RWPE2 (cell line): ENCODE measurements at regions not wholly inside any gene's neighbourhood (a gene's known extent, or its start where the extent isn't known, plus 50 kb on each side); places are given as distances from the start of the nearest gene placed in this dataset.

Experiments
- ATAC-seq: fragments of 200-7000 bp; cut with Tn5 transposase; 3 replicates; pipeline ENCODE4 v1.9.1; 2021; ENCODE audit warnings: low read depth
- DNase-seq: peaks from one replicate; pipeline ENCODE4 v3.0.0-alpha.2; 2020; ENCODE audit warnings: low spot score
- H3K27ac ChIP-seq: fragments of 450-650 bp; 2 replicates; pipeline ENCODE4 v1.5.1; 2017; ENCODE audit warnings: mild to moderate bottlenecking; ENCODE audit not compliant: poor library complexity, severe bottlenecking
- H3K27me3 ChIP-seq: fragments of 250-450 bp; sonication (Bioruptor Pico); 2 replicates; pipeline ENCODE4 v1.5.1; 2021; ENCODE audit warnings: mild to moderate bottlenecking, moderate library complexity; ENCODE audit not compliant: insufficient read depth, poor library complexity, severe bottlenecking
- H3K36me3 ChIP-seq: fragments of 250-450 bp; sonication (Bioruptor Pico); 2 replicates; pipeline ENCODE4 v1.5.1; 2020; ENCODE audit warnings: low read depth, mild to moderate bottlenecking, moderate library complexity
- H3K4me1 ChIP-seq: fragments of 250-450 bp; sonication (Bioruptor Pico); 2 replicates; pipeline ENCODE4 v1.5.1; 2021; ENCODE audit warnings: mild to moderate bottlenecking, moderate library complexity; ENCODE audit not compliant: insufficient read depth, poor library complexity, severe bottlenecking
- H3K4me3 ChIP-seq: fragments of 250-450 bp; sonication (Bioruptor Pico); 2 replicates; pipeline ENCODE4 v1.5.1; 2021; ENCODE audit warnings: mild to moderate bottlenecking, moderate library complexity; ENCODE audit not compliant: severe bottlenecking
- H3K9me3 ChIP-seq: fragments of 250-450 bp; sonication (Bioruptor Pico); 2 replicates; pipeline ENCODE4 v1.5.1; 2021; ENCODE audit warnings: mild to moderate bottlenecking, moderate library complexity; ENCODE audit not compliant: severe bottlenecking
- TF ChIP-seq, protein P1 (sequence below): fragments of 450-650 bp; IDR thresholded peaks from one replicate; pipeline ENCODE4 v1.5.1; 2017; ENCODE audit warnings: mild to moderate bottlenecking, moderate library complexity; ENCODE audit not compliant: poor library complexity, severe bottlenecking

DNA sequence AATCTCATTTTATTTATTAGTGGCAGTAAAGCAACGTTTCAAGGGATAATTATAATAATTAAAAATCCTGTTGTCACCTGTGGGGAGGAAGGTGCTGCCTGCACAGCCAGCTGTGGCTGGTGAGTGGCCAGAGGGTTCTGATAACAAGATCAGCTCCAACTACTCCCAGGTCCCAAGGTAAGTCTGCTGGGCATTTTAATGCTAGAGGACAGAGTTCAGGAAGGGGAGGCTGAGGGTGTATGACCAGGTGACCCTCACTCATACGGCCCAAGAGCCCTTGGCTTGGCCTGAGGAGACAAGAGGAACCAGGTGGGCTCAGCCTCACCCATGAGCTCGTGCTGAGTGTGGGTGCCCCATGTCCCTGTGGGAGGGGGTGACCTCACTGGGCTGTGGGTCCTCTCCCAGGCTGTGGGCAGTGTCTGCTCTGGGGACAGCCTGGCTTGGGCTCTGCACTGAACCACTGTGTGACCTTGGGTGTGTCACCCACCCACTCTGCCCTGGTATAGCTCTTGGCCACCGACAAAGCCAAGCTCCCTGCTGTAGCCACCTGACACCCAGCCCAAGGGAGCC lies 223.8 kb downstream of the PTPRU start:
- Histone ChIP-seq H3K4me1 (no peaks in the 10 kb centered on the region), H3K4me3 (no peak overlapping the region), H3K27ac (no peak overlapping the region), H3K27me3 (no peaks in the 10 kb centered on the region), H3K36me3 (no peaks in the 10 kb centered on the region), H3K9me3 (no peaks in the 10 kb centered on the region)
- TF ChIP-seq, protein P1, sequence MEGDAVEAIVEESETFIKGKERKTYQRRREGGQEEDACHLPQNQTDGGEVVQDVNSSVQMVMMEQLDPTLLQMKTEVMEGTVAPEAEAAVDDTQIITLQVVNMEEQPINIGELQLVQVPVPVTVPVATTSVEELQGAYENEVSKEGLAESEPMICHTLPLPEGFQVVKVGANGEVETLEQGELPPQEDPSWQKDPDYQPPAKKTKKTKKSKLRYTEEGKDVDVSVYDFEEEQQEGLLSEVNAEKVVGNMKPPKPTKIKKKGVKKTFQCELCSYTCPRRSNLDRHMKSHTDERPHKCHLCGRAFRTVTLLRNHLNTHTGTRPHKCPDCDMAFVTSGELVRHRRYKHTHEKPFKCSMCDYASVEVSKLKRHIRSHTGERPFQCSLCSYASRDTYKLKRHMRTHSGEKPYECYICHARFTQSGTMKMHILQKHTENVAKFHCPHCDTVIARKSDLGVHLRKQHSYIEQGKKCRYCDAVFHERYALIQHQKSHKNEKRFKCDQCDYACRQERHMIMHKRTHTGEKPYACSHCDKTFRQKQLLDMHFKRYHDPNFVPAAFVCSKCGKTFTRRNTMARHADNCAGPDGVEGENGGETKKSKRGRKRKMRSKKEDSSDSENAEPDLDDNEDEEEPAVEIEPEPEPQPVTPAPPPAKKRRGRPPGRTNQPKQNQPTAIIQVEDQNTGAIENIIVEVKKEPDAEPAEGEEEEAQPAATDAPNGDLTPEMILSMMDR = no peak
- no peak for ATAC-seq
- DNase-seq = no peak

DNA sequence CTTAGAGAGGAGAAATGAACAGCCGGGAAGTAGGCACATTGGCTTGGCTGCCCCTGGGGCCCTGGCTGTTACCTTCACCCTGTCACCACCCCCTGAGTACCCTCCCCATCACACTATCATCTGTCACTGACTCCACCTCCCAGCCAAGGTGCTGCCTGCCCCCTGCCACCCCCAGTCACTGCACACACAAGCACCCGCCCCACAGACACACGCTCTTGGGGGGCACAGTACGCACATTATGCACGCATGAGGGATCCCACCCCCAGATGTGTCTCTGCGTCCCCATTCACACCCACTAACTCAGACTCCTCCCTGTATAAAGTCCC lies 223.3 kb downstream of the PTPRU start:
- no peaks in the 10 kb centered on the region for H3K27me3 ChIP-seq
- no peaks in the 10 kb centered on the region for H3K36me3 ChIP-seq
- ATAC-seq (no peak), DNase-seq (no peak)
- no peaks in the 10 kb centered on the region for H3K9me3 ChIP-seq
- H3K27ac ChIP-seq = no peak overlapping the region
- no peaks in the 10 kb centered on the region for H3K4me1 ChIP-seq
- H3K4me3 ChIP-seq = no peak overlapping the region
- TF ChIP-seq, protein P1 = no peak

DNA sequence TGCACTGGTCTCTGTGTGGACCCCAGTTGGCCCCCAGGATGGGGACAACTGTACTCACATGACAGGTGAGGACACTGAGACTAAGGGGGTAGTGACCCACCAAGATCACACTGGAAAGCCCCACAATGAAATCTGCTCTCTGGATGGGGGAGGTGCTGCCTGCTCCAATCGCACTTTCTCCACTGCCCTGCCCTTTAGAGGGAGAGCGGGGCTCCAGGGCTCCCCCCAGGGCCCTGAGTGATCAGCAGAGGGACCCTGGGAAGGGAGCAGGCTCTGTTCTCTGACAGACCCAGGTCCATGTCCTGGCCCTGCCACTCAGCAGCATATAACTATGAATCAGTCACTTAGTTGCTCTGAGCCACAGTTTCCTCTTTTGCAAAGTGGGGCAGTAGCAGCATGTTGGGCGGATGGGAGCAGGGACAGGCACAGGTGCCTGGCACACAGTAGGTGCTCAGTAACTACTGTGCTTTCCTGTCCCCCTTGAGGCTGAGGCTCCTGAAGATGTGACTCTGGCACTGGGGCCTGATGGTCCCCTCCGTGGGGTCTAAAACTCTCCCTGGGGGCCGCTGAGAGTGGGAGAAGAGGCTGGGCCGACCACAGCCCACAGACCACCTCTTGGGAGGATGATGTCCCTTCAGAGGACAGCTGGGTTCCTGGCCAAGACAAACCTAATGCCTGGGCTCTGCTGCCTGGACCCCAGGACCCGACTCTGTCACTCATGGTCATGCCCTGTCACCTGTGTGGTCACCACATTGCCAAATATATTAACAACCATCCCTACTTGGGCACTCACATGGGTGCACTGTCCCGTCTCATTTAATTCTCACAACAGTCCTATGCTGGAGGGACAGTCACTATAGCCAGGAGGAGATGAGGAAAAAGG lies 222.7 kb downstream of the PTPRU start:
- Histone ChIP-seq H3K36me3 (no peaks in the 10 kb centered on the region), H3K4me1 (no peaks in the 10 kb centered on the region), H3K27ac (no peak overlapping the region), H3K27me3 (no peaks in the 10 kb centered on the region), H3K4me3 (no peak overlapping the region), H3K9me3 (no peaks in the 10 kb centered on the region)
- TF ChIP-seq, protein P1 = no peak
- ATAC-seq = no peak
- DNase-seq = no peak

DNA sequence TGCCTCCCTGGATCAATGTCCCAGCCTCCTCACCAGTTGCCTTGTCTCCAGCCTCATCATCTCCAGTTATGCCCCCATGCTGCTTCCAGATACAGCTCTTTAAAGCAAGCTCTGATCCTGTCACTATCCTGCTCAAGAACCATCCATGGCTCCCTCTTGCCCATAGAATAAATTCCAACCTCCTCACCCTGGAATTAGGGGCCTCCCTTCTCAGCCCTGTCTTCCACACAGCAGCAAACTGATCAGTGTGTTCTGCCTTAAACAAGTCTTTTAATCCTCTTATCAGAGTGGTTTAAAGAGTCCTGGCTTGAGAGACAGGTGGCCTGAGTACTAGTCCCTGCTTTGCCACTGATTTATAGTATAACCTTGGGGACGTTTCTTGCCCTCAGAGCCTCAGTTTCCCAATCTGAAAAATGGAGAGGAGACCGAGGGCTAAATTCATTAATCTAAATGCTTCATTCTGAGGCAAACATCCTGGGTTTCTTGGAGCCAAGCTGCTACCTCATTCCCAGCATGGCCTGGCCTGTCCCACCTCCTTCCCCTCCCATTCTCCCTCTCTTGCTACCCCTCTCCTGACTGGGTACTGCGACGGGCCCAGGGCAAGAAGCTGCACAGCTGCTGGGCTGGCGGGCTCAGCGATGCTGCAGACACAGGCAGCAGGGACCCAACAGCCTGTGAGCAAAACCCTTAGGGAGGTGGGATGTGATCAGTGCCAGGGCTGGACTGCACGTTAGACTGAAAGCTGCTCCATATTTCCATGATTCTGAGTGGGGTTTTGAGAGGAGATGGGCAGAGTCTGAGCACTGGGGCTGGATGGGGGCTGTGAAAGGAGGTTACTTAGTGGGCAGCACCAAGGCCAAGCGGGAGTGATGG lies 221.4 kb downstream of the PTPRU start:
- no peaks in the 10 kb centered on the region for H3K36me3 ChIP-seq
- H3K9me3 ChIP-seq = no peaks in the 10 kb centered on the region
- TF ChIP-seq, protein P1 = no peak
- H3K4me3 ChIP-seq = no peak overlapping the region
- no peak for ATAC-seq
- no peak for DNase-seq
- no peaks in the 10 kb centered on the region for H3K4me1 ChIP-seq
- no peaks in the 10 kb centered on the region for H3K27me3 ChIP-seq
- H3K27ac ChIP-seq = no peak overlapping the region
